HTR-8/SVneo (cell line): ENCODE measurements at regions not wholly inside any gene's neighbourhood (a gene's known extent, or its start where the extent isn't known, plus 50 kb on each side); places are given as distances from the start of the nearest gene placed in this dataset.
"Not testable (repeated sequence)": the region's sequence is repeated elsewhere in the genome, so short reads cannot be mapped to it uniquely, and the experiment has no call there.

Source experiments
- DNase-seq: peaks from one replicate; pipeline ENCODE4 v3.0.0; 2011; ENCODE audit warnings: low spot score, mixed read lengths; ENCODE audit not compliant: insufficient read length
- FAIRE-seq: peaks from 2 replicates; lab custom pipeline; 2011; peaks lifted over from hg19 to GRCh38; lab: Jason Lieb, UNC

DNA sequence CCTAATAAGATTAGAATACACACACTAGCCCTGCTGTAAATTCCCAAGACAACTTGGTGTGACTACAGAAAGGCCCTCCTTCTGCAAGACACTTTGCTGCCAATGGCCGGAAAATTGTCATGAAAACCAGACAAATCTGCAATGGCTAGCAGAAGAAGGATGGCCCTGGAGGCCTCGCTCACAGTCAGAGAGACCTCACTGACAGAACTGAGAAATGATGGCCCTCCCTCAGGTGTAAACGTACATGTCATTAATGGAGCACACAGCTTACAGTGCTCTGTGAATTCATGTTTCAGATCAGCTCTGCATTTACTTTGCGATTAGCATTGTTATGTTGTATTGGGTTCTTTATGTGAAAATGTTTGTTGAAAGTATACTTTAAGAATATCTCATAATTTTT lies 202.9 kb upstream of the N4BP1 start:
- DNase-seq (no peak), FAIRE-seq (no peak)

DNA sequence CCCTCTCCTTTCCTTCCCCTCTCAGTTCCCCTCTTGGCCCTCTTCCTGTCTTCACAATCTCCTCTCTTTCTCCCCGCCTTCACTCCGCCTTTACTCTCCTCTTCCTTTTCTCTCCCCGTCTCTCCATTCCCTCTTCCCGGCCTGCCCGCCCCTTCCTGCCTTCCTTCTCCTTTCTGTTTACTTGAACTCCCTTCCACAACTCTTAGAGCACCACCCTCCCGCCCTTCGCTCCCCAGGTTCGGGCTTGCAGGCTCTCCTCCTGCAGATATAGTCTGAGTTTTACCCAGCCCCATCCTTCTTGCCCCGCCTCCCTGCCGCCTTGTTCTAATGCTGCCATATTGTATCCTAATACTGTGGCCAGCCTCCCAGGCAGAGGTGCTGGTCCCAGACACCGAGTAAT lies 201.5 kb upstream of the N4BP1 start:
- FAIRE-seq, result no peak

DNA sequence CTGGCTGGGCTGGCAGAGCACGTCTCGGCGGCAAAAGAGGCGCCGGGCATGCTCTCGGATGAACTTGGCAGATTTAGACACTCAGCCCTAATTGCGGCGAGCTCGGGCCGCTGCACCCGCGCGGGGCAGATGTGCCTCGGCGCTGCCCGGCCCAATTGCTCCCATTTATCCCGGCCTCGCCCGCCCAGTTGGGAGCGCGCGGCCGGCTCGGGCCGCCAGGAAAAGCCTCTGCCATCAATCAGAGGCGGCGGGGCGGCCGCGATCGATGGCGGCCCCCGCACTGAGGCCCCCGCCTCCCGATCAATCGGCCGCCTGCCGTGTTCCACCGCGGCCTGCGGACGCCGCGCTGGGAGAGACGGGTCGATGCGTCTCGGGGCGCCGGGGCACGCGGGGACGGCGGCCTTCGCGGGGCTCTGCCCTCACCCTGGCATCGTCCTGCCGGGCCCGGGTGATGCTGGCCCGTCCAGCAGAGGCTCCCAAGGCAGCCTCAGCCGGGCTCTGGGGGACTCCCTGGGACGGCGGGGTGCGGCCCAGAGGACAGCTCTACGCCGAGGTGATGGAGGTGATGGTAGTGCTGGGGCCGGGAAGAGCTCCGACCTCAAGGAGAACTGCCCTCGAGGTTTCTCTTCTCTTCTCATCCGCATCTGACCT lies 200.9 kb upstream of the N4BP1 start:
- no peak for DNase-seq
- FAIRE-seq, result no peak

More for the DNA sequence above, 201.5 kb upstream of the N4BP1 start:
- DNase-seq, result no peak

DNA sequence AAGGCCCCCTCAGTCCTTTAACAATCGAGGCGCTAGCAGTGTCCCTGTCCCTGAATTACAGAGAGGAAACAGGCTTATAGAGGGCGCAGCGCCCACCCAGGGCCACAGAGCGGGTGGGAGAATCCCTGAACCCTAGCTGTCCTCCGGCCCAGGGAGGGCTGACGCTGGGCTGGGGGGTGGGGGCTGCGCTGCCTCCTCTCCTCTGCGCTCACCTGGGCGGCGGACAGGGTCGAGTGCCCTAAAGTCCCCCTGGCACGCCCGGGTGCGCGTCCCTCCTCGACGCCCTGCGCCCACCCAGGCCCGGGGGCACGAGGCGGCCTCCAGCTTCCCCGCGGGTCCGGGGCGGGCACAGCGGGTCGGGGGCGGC lies 200.4 kb upstream of the N4BP1 start:
- DNase-seq, result no peak
- no peak for FAIRE-seq

DNA sequence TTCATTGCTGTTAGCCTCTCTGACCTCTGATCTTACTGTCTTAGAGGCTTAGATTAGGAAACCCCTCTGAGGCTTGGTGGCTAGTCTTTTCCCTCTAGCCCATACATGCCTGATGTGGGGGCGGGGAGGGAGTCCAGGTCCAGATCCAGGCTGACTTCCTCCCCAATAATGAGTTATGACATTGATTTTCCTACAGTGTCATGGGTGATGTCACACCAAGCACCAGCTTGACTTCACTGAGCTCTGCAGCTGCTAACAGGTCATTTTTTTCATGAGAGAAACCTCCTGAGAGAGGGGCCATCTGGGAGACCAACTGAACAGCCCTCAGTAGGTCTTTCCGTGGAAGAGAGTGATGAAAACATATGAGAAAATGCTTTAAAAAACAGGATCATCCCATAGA lies 180.2 kb upstream of the N4BP1 start:
- no peak for FAIRE-seq
- no peak for DNase-seq

DNA sequence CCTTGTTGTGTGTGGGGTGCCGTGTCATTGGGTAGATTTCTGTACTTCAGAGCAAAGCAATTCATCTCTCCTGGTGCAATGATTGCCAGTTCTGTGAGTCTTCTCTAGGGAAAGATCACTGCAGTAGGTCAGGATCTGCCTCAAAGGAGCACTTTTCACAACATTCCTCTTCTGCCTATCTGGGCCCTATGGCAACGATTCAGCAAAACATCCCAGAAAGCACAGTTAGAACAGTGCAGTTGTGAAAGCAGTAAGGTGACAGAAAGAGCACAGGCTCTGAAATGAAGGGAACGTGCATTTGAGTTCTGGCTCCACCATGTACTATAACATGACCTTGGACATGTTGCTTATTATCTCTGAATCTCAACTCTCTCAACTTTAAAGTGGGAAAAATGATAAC lies 178.5 kb upstream of the N4BP1 start:
- no peak for DNase-seq
- no peak for FAIRE-seq

DNA sequence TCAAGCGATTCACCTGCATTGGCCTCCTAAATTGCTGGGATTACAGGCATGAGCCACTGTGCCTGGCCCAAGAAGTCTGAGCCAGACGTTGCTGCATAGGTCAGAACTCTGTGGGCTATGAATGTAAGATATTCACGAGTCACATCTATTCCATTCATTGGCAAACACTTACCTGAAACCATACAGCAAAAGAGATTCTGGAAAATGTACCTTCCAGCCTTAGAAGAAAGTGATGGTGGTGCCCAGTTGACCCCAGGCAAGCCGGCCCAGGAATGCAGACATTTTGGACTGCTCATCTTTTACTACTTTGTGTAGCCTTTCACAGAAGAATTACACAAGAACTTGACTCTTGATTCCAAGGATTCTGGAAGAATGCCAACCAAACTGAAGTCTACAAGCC lies 135.6 kb upstream of the N4BP1 start:
- FAIRE-seq (no peak), DNase-seq (no peak)

DNA sequence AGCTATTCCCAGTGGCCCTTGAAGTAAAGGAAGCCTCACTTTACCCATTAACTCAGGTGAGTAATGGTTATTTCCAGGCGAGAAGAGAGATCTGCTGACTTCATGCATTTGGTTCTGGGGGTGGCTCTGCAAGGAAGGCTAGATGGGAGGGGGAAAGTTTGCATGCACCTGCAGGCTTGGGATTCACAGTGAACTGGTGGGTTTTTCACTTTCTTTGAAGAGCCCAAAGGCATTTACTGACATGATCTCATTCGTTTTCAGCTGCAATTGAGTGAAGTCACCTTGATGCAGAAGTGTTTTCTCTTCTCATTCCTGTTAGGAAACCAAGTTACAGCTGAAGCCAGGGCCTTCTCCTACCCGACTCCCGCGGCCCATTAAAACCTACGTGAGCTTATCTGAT lies 131.0 kb upstream of the N4BP1 start:
- FAIRE-seq (no peak), DNase-seq (no peak)

DNA sequence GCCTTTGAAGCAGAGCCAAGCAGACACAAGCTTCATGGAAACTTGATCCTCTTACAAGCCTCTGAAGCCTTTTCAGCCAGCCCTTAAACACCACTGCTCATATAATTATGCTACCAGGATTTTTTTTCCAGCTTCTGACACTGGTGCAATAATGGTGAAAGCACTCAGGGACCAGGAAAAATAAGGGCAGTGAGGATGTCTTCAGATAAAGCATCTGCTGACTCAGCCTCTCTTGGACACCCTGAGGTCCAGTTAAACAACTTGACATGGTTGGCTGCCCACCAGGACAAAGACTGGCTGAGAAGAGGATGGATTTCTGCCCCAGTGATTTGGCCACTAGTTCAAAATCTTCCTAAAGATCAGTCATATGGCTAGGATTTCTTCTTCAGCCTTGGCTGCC lies 124.2 kb upstream of the N4BP1 start:
- no peak for DNase-seq
- no peak for FAIRE-seq

DNA sequence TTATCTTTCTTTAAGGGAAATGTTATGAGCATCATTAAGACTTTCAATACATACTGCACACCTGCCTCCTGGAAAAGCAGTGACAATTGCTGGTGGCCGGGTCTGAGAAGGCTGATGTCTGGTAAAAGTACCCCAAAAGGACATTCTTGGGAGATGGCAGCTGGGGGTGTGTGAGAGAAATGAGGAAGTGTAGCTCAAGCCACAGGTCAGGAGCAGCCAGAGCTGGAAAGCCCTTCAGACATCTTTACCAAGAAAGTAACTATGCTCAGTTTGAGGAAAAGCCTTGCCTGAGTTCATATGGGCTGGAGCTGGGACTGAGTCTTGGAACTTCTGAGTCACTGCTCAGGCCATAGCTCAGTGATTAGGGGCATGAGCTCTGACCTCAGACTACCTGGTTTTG lies 94.7 kb upstream of the N4BP1 start:
- FAIRE-seq, result no peak
- no peak for DNase-seq

DNA sequence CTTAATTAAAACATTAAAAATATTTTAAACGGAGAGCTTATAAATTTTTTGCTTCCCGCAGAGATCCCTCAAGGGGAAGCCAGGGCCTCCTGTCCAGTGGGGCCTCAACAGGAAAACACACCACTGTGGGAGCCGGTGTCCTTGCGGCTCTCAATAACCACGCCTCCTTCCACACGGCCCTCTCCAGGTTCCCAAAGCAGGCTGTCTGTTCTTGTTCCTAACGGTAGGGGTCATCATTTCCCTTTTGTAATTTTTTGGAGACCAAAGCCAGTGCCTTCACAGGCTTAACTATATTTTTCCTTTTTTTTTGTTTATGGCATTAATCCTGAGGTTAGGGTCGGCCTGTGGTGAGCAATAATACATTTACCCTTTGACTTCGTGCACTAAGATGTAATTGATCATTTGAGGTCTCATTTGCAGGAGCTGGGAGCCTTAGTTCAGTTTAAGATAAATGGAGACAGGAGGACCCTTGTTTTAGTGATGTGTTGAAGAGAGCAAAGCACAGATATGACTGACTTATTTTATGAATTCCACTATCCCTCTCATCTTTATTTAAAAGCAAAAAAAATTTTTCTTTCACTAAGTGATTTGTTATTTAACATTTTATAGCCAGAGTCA lies 77.5 kb upstream of the N4BP1 start:
- DNase-seq (peak; percentile 57), FAIRE-seq (no peak)

DNA sequence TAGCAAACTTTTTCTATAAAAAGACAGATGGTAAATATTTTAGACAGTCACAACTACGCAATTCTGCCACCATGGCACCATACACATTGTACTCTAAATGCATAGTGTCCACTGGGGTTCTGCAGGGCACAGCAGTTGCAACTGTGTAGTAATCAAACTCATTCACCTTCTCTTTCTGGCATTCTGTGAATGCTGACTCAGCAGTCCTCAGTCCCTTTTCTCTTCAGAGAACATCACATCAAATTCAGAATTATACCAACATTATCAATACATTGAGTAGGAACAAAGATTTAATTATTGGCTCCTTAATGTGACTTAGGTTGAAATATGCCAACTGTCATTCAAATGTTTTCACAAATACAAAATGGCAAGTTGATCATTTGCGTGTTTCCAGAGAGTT lies 74.2 kb upstream of the N4BP1 start:
- DNase-seq (no peak), FAIRE-seq (no peak)

DNA sequence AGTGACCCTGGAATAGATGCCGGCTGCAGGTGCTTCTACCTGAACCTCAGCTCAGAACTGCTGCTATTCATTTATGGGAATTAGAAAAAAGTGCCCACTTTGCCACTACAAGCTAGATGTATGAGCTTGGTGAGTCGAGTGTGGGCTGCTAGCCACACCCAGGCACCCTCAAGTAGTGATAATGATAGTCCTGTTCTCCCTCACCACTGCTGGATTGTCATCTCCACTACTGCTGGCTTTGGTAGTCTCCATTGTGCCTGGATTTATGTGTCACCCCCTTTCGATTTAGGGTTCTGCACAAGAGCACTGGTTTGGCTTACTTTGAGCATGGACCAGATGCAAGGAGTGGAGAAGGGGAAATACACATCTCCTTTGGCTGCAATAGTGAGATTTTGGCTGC lies 73.0 kb upstream of the N4BP1 start:
- FAIRE-seq (no peak), DNase-seq (no peak)

DNA sequence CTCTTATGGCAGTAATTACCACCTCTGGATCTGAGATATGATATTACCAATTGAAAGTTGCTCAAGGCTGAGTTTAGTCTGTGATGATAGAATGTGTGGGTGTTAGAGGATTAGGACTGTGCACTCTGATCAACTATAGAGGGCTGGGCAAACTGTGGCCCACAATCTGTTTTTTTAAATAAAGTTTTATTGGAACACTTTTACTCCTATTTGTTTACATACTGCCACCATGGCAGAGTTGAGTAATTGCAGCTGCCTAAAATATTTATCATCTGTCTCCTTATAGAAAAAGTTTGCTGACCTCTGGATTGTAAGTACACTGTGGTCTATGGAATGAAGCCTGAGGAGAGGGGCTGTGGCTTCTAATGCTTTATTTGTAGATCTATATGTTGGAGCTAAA lies 71.5 kb upstream of the N4BP1 start:
- FAIRE-seq, result no peak
- no peak for DNase-seq

DNA sequence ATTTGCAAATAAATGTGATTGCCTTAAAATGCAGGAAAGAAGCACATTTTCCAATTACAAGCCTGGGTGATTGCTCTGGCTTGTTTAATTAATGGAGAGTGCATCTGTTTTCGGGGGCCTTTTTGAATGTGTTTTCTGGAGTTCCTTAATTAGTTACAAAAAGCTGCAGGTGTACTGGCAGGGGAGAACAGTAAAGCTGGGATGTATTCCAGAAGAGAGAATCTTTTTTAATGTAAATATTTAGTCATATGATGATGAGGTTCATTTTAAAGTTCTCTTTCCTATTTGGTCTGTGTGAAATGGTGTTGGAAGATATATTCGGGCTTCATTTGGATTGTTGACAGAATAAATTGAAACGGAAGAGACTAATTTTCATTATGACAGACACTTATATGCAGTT lies 70.9 kb upstream of the N4BP1 start:
- no peak for DNase-seq
- FAIRE-seq, result no peak

DNA sequence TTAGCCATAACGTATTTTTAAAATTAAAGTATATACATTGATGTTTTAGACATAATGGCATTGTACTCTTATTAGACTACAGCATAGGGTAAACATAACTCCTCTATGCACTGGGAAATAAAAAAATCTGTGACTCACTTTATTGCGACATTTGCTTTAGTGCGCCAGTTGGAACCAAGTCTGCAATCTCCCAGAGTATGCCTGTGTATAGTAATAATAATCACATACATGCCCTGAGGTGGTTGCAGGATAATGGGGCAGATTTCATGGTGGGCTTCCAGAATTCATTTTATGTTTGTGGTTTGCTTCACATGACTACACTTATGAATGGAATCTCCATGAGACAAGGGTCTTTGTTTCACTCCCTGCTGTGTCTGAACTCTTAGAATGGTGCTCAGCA lies 66.9 kb upstream of the N4BP1 start:
- FAIRE-seq (no peak), DNase-seq (no peak)

DNA sequence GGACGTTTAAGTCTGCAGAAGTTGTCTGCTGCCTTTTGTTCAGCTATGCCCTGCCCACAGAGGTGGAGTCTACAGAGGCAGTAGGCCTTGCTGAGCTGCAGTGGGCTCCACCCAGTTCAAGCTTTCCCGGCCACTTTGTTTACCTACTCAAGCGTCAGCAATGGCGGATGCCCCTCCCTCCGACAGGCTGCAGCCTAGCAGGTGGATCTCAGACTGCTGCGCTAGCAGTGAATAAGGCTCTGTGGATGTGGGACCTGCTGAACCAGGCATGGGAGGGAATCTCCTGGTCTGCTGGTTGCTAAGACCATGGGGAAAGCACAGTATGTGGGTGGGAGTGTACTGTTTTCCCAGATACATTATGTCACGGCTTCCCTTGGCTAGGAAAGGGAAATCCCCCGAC lies 58.2 kb upstream of the N4BP1 start:
- FAIRE-seq, DNase-seq: not testable (repeated sequence)

DNA sequence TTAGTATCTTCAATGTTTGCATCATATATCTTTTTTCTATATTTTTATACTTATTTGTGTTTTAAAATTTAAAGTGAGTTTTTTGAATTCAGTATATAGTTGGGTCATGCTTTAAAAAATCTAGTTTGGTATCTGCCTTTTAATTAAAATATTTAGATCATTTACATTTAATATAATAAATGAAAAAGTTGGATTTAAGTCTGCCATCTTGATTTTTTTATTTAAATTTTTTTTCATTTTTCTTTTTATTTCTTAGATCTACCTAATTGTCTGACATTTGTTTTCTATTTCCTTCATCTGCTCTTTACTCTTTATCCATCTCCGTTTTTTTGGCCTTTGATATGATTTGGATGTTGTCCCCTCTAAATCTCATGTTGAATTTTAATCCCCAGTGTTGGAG lies 50.0 kb upstream of the N4BP1 start:
- FAIRE-seq (no peak), DNase-seq (no peak)
